ENCODE measurements at regions not wholly inside any gene's neighbourhood (a gene's known extent, or its start where the extent isn't known, plus 50 kb on each side); places are given as distances from the start of the nearest gene placed in this dataset.
"Not testable (repeated sequence)": the region's sequence is repeated elsewhere in the genome, so short reads cannot be mapped to it uniquely, and the experiment has no call there.

- no peak for DNase-seq
These were observed 584.0 kb upstream of the CHAC2 start for GRCh38 chr2:53183581-53183980.

GRCh38 chr2:53182601-53183000, 585.0 kb upstream of the CHAC2 start:
- DNase-seq: no peak

GRCh38 chr2:53181759-53182158, 585.8 kb upstream of the CHAC2 start:
- DNase-seq: no peak

GRCh38 chr2:53177327-53177726, 590.3 kb upstream of the CHAC2 start:
- DNase-seq: no peak

- no peak for DNase-seq
These were observed 593.1 kb upstream of the CHAC2 start for GRCh38 chr2:53174539-53174938.

GRCh38 chr2:53173698-53174455, 593.7 kb upstream of the CHAC2 start:
- DNase-seq: no peak

GRCh38 chr2:53173091-53173490, 594.5 kb upstream of the CHAC2 start:
- DNase-seq: no peak

- DNase-seq: no peak
These were observed 597.1 kb upstream of the CHAC2 start for GRCh38 chr2:53170466-53170865.

GRCh38 chr2:53167227-53167626, 600.4 kb upstream of the CHAC2 start:
- DNase-seq: no peak

GRCh38 chr2:53150146-53150545, 617.5 kb upstream of the CHAC2 start:
- DNase-seq: no peak

- no peak for DNase-seq
These were observed 619.4 kb upstream of the CHAC2 start for GRCh38 chr2:53148221-53148620.

- DNase-seq: no peak
These were observed 636.2 kb upstream of the CHAC2 start for GRCh38 chr2:53131416-53131815.

- no peak for DNase-seq
These were observed 637.1 kb upstream of the CHAC2 start for GRCh38 chr2:53130441-53130943.

GRCh38 chr2:53129851-53130250, 637.8 kb upstream of the CHAC2 start:
- DNase-seq: no peak

- no peak for DNase-seq
These were observed 640.4 kb upstream of the CHAC2 start for GRCh38 chr2:53127061-53127650.

- no peak for DNase-seq
These were observed 652.6 kb upstream of the CHAC2 start for GRCh38 chr2:53114991-53115390.

- no peak for DNase-seq
These were observed 653.0 kb upstream of the CHAC2 start for GRCh38 chr2:53114582-53114981.

- DNase-seq: not testable (repeated sequence)
These were observed 655.2 kb upstream of the CHAC2 start for GRCh38 chr2:53112408-53112807.

- DNase-seq: no peak
These were observed 656.2 kb upstream of the CHAC2 start for GRCh38 chr2:53111406-53111805.

- no peak for DNase-seq
These were observed 656.6 kb upstream of the CHAC2 start for GRCh38 chr2:53111004-53111403.

- no peak for DNase-seq
These were observed 659.4 kb upstream of the CHAC2 start for GRCh38 chr2:53108246-53108645.

GRCh38 chr2:53104263-53104662, 663.3 kb upstream of the CHAC2 start:
- DNase-seq: no peak

- DNase-seq: no peak
These were observed 663.9 kb upstream of the CHAC2 start for GRCh38 chr2:53103679-53104078.

GRCh38 chr2:53098696-53099078, 668.9 kb upstream of the CHAC2 start:
- DNase-seq: no peak

GRCh38 chr2:53096351-53096750, 671.3 kb upstream of the CHAC2 start:
- DNase-seq: no peak
